ENCODE measurements at regions not wholly inside any gene's neighbourhood (a gene's known extent, or its start where the extent isn't known, plus 50 kb on each side); places are given as distances from the start of the nearest gene placed in this dataset.

DNA sequence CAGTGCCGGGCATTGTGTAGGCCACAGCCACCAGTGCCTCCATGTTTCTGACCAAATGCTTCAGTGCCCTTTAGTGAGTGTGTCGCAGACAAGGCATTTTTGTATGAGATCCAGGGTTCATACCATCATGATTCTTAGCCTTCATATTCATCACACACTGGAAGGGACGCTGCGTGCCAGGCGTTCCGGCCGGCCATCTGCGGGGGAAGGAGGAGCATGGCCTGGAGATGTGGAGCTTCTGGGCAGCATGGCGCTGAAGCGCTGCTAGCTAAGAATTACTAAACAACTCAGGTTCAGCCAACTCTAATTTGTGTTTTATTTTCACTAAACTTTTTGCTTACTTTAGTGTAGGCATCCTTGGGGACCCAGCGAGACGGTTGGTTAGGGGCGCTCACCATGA lies 111.4 kb upstream of the EXOC2 start:
- TF ChIP-seq SIN3A (IDR thresholded peaks at IDR 0.05; ENCODE audit: borderline replicate concordance, insufficient read depth, low read length) (no peak), TAF1 (IDR thresholded peaks at IDR 0.05; ENCODE audit: borderline replicate concordance, insufficient read depth, low read length) (no peak), FOXP2 (optimal IDR thresholded peaks at IDR 0.05; ENCODE audit: borderline replicate concordance, extremely low read depth, extremely low read length, insufficient read depth) (no peak), POLR2AphosphoS5 (IDR thresholded peaks at IDR 0.05; ENCODE audit: low read depth, low read length) (no peak)
